ENCODE measurements at regions not wholly inside any gene's neighbourhood (a gene's known extent, or its start where the extent isn't known, plus 50 kb on each side); places are given as distances from the start of the nearest gene placed in this dataset.

- H3K4me1 Mint-ChIP-seq, result no peaks in the 10 kb centered on the region
- Histone ChIP-seq H3K4me1 (ENCODE audit: insufficient read depth, low read length) (no peaks in the 10 kb centered on the region), H3K4me3 (ENCODE audit: low read length) (no peak overlapping the region), H3K27me3 (ENCODE audit: insufficient read depth, low read length, poor library complexity, severe bottlenecking) (no peaks in the 10 kb centered on the region), H3K27ac (ENCODE audit: low read depth, low read length) (no peak overlapping the region), H3K9me3 (ENCODE audit: low read length) (no peaks in the 10 kb centered on the region), H3K36me3 (ENCODE audit: insufficient read depth, low read length) (no peaks in the 10 kb centered on the region)
- H3K27me3 Mint-ChIP-seq, result peaks cover 4 to 15% of the 10 kb centered on the region in 2 donors
- no peak overlapping the region for H3K4me3 Mint-ChIP-seq
- peaks cover 3 to 12% (median 7%) of the 10 kb centered on the region in 5 donors for H3K9me3 Mint-ChIP-seq
- POLR2A ChIA-PET, result no interaction called here
- H3K36me3 Mint-ChIP-seq, result no peaks in the 10 kb centered on the region
- no peak for DNase-seq
- CTCF ChIA-PET, result no interaction called here
- H3K27ac Mint-ChIP-seq, result no peak overlapping the region
Measured at GRCh38 chr6:21305893-21306332, 287.6 kb upstream of the SOX4 start.

GRCh38 chr6:21306546-21306945 is 287.0 kb upstream of the SOX4 start:
- H3K36me3 ChIP-seq (ENCODE audit: insufficient read depth, low read length), result no peaks in the 10 kb centered on the region
- H3K4me1 Mint-ChIP-seq, result no peaks in the 10 kb centered on the region
- no peak for DNase-seq
- H3K4me3 Mint-ChIP-seq, result no peak overlapping the region
- H3K27ac ChIP-seq (ENCODE audit: low read depth, low read length), result no peak overlapping the region
- ChIA-PET CTCF (no interaction called here), POLR2A (no interaction called here)
- no peaks in the 10 kb centered on the region for H3K36me3 Mint-ChIP-seq
- peaks cover 3 to 16% of the 10 kb centered on the region in 2 donors for H3K27me3 Mint-ChIP-seq
- no peaks in the 10 kb centered on the region for H3K27me3 ChIP-seq (ENCODE audit: insufficient read depth, low read length, poor library complexity, severe bottlenecking)
- no peak overlapping the region for H3K4me3 ChIP-seq (ENCODE audit: low read length)
- no peaks in the 10 kb centered on the region for H3K4me1 ChIP-seq (ENCODE audit: insufficient read depth, low read length)
- no peak overlapping the region for H3K27ac Mint-ChIP-seq
- peaks cover 0 to 12% (median 6%) of the 10 kb centered on the region in 5 donors for H3K9me3 Mint-ChIP-seq
- H3K9me3 ChIP-seq (ENCODE audit: low read length), result no peaks in the 10 kb centered on the region

- Mint-ChIP-seq H3K36me3 (no peaks in the 10 kb centered on the region), H3K4me3 (no peak overlapping the region), H3K9me3 (peaks cover 0 to 2% (median 0%) of the 10 kb centered on the region in 5 donors), H3K27me3 (peaks cover 9 to 16% of the 10 kb centered on the region in 2 donors), H3K27ac (no peak overlapping the region), H3K4me1 (no peaks in the 10 kb centered on the region)
- no peaks in the 10 kb centered on the region for H3K27me3 ChIP-seq (ENCODE audit: insufficient read depth, low read length, poor library complexity, severe bottlenecking)
- no peak overlapping the region for H3K27ac ChIP-seq (ENCODE audit: low read depth, low read length)
- H3K4me1 ChIP-seq (ENCODE audit: insufficient read depth, low read length), result no peaks in the 10 kb centered on the region
- H3K4me3 ChIP-seq (ENCODE audit: low read length), result no peak overlapping the region
- no peaks in the 10 kb centered on the region for H3K36me3 ChIP-seq (ENCODE audit: insufficient read depth, low read length)
- CTCF ChIA-PET, result no interaction called here
- no peak for DNase-seq
- POLR2A ChIA-PET, result no interaction called here
- no peaks in the 10 kb centered on the region for H3K9me3 ChIP-seq (ENCODE audit: low read length)
Measured at GRCh38 chr6:21309807-21310221, 283.7 kb upstream of the SOX4 start.

GRCh38 chr6:21310568-21311140 is 282.9 kb upstream of the SOX4 start:
- no peak overlapping the region for H3K4me3 Mint-ChIP-seq
- CTCF ChIA-PET, result no interaction called here
- H3K27me3 Mint-ChIP-seq, result peaks cover 9 to 16% of the 10 kb centered on the region in 2 donors
- no peaks in the 10 kb centered on the region for H3K9me3 ChIP-seq (ENCODE audit: low read length)
- no peaks in the 10 kb centered on the region for H3K36me3 Mint-ChIP-seq
- no peaks in the 10 kb centered on the region for H3K4me1 ChIP-seq (ENCODE audit: insufficient read depth, low read length)
- no peak overlapping the region for H3K4me3 ChIP-seq (ENCODE audit: low read length)
- DNase-seq, result no peak
- POLR2A ChIA-PET, result no interaction called here
- no peaks in the 10 kb centered on the region for H3K4me1 Mint-ChIP-seq
- H3K27ac Mint-ChIP-seq, result no peak overlapping the region
- peaks cover 0 to 2% (median 0%) of the 10 kb centered on the region in 5 donors for H3K9me3 Mint-ChIP-seq
- H3K36me3 ChIP-seq (ENCODE audit: insufficient read depth, low read length), result no peaks in the 10 kb centered on the region
- no peak overlapping the region for H3K27ac ChIP-seq (ENCODE audit: low read depth, low read length)
- H3K27me3 ChIP-seq (ENCODE audit: insufficient read depth, low read length, poor library complexity, severe bottlenecking), result no peaks in the 10 kb centered on the region

GRCh38 chr6:21312118-21312517 is 281.4 kb upstream of the SOX4 start:
- Histone ChIP-seq H3K4me1 (ENCODE audit: insufficient read depth, low read length) (no peaks in the 10 kb centered on the region), H3K27me3 (ENCODE audit: insufficient read depth, low read length, poor library complexity, severe bottlenecking) (no peaks in the 10 kb centered on the region), H3K9me3 (ENCODE audit: low read length) (no peaks in the 10 kb centered on the region), H3K27ac (ENCODE audit: low read depth, low read length) (no peak overlapping the region), H3K36me3 (ENCODE audit: insufficient read depth, low read length) (no peaks in the 10 kb centered on the region), H3K4me3 (ENCODE audit: low read length) (no peak overlapping the region)
- no peaks in the 10 kb centered on the region for H3K4me1 Mint-ChIP-seq
- peaks cover 0 to 2% (median 0%) of the 10 kb centered on the region in 5 donors for H3K9me3 Mint-ChIP-seq
- peaks cover 9 to 16% of the 10 kb centered on the region in 2 donors for H3K27me3 Mint-ChIP-seq
- H3K4me3 Mint-ChIP-seq, result no peak overlapping the region
- POLR2A ChIA-PET, result no interaction called here
- no peak overlapping the region for H3K27ac Mint-ChIP-seq
- CTCF ChIA-PET, result no interaction called here
- no peaks in the 10 kb centered on the region for H3K36me3 Mint-ChIP-seq
- DNase-seq, result no peak

- Mint-ChIP-seq H3K4me1 (no peaks in the 10 kb centered on the region), H3K27ac (no peak overlapping the region), H3K27me3 (peaks cover 0 to 3% of the 10 kb centered on the region in 2 donors), H3K4me3 (no peak overlapping the region), H3K36me3 (no peaks in the 10 kb centered on the region), H3K9me3 (peaks cover 0 to 8% (median 2%) of the 10 kb centered on the region in 5 donors)
- ChIA-PET CTCF (no interaction called here), POLR2A (no interaction called here)
- no peaks in the 10 kb centered on the region for H3K27me3 ChIP-seq (ENCODE audit: insufficient read depth, low read length, poor library complexity, severe bottlenecking)
- H3K36me3 ChIP-seq (ENCODE audit: insufficient read depth, low read length), result no peaks in the 10 kb centered on the region
- H3K27ac ChIP-seq (ENCODE audit: low read depth, low read length), result no peak overlapping the region
- H3K4me1 ChIP-seq (ENCODE audit: insufficient read depth, low read length), result no peaks in the 10 kb centered on the region
- no peak for DNase-seq
- no peak overlapping the region for H3K4me3 ChIP-seq (ENCODE audit: low read length)
- H3K9me3 ChIP-seq (ENCODE audit: low read length), result no peaks in the 10 kb centered on the region
Measured at GRCh38 chr6:21317642-21318041, 275.9 kb upstream of the SOX4 start.

GRCh38 chr6:21321076-21321475 is 272.5 kb upstream of the SOX4 start:
- H3K27me3 Mint-ChIP-seq, result no peaks in the 10 kb centered on the region
- no peaks in the 10 kb centered on the region for H3K27me3 ChIP-seq (ENCODE audit: insufficient read depth, low read length, poor library complexity, severe bottlenecking)
- no peak overlapping the region for H3K27ac ChIP-seq (ENCODE audit: low read depth, low read length)
- CTCF ChIA-PET, result no interaction called here
- peaks cover 0 to 8% (median 2%) of the 10 kb centered on the region in 5 donors for H3K9me3 Mint-ChIP-seq
- H3K4me1 ChIP-seq (ENCODE audit: insufficient read depth, low read length), result no peaks in the 10 kb centered on the region
- no peaks in the 10 kb centered on the region for H3K9me3 ChIP-seq (ENCODE audit: low read length)
- H3K36me3 ChIP-seq (ENCODE audit: insufficient read depth, low read length), result no peaks in the 10 kb centered on the region
- no peak overlapping the region for H3K4me3 Mint-ChIP-seq
- H3K4me1 Mint-ChIP-seq, result no peaks in the 10 kb centered on the region
- POLR2A ChIA-PET, result no interaction called here
- no peak for DNase-seq
- H3K4me3 ChIP-seq (ENCODE audit: low read length), result no peak overlapping the region
- H3K27ac Mint-ChIP-seq, result no peak overlapping the region
- H3K36me3 Mint-ChIP-seq, result no peaks in the 10 kb centered on the region

- Histone ChIP-seq H3K36me3 (ENCODE audit: insufficient read depth, low read length) (no peaks in the 10 kb centered on the region), H3K4me3 (ENCODE audit: low read length) (no peak overlapping the region), H3K4me1 (ENCODE audit: insufficient read depth, low read length) (no peaks in the 10 kb centered on the region), H3K27me3 (ENCODE audit: insufficient read depth, low read length, poor library complexity, severe bottlenecking) (no peaks in the 10 kb centered on the region), H3K9me3 (ENCODE audit: low read length) (no peaks in the 10 kb centered on the region), H3K27ac (ENCODE audit: low read depth, low read length) (no peak overlapping the region)
- Mint-ChIP-seq H3K4me3 (no peak overlapping the region), H3K9me3 (peaks cover 0 to 8% (median 2%) of the 10 kb centered on the region in 5 donors), H3K36me3 (no peaks in the 10 kb centered on the region), H3K4me1 (no peaks in the 10 kb centered on the region), H3K27ac (no peak overlapping the region), H3K27me3 (no peaks in the 10 kb centered on the region)
- POLR2A ChIA-PET, result no interaction called here
- CTCF ChIA-PET, result no interaction called here
- no peak for DNase-seq
Measured at GRCh38 chr6:21321531-21321930, 272.0 kb upstream of the SOX4 start.

- Mint-ChIP-seq H3K9me3 (peaks cover 0 to 8% (median 2%) of the 10 kb centered on the region in 5 donors), H3K4me3 (no peak overlapping the region), H3K4me1 (no peaks in the 10 kb centered on the region), H3K27ac (no peak overlapping the region), H3K36me3 (no peaks in the 10 kb centered on the region), H3K27me3 (peaks cover 0 to 8% of the 10 kb centered on the region in 2 donors)
- Histone ChIP-seq H3K9me3 (ENCODE audit: low read length) (no peaks in the 10 kb centered on the region), H3K27ac (ENCODE audit: low read depth, low read length) (no peak overlapping the region), H3K4me3 (ENCODE audit: low read length) (no peak overlapping the region), H3K27me3 (ENCODE audit: insufficient read depth, low read length, poor library complexity, severe bottlenecking) (no peaks in the 10 kb centered on the region), H3K36me3 (ENCODE audit: insufficient read depth, low read length) (no peaks in the 10 kb centered on the region), H3K4me1 (ENCODE audit: insufficient read depth, low read length) (no peaks in the 10 kb centered on the region)
- POLR2A ChIA-PET, result no interaction called here
- CTCF ChIA-PET, result no interaction called here
- no peak for DNase-seq
Measured at GRCh38 chr6:21323577-21323976, 270.0 kb upstream of the SOX4 start.

Data from CD8-positive, alpha-beta memory T cell (primary cell).